ENCODE measurements at regions not wholly inside any gene's neighbourhood (a gene's known extent, or its start where the extent isn't known, plus 50 kb on each side); places are given as distances from the start of the nearest gene placed in this dataset.
"Not testable (repeated sequence)": the region's sequence is repeated elsewhere in the genome, so short reads cannot be mapped to it uniquely, and the experiment has no call there.

- DNase-seq; H3K36me3 Mint-ChIP-seq (ENCODE audit: low read depth); H3K4me3 Mint-ChIP-seq; H3K27ac Mint-ChIP-seq; intact Hi-C loops (cut with micrococcal nuclease); H3K27me3 Mint-ChIP-seq; H3K4me1 Mint-ChIP-seq; H3K9me3 Mint-ChIP-seq: not testable (repeated sequence)
Measured at GRCh38 chr12:8373744-8374143, 82.0 kb upstream of the CLEC6A start.

GRCh38 chr12:8375122-8375521, 80.6 kb upstream of the CLEC6A start:
- H3K27ac Mint-ChIP-seq; H3K27me3 Mint-ChIP-seq; H3K4me1 Mint-ChIP-seq; H3K4me3 Mint-ChIP-seq; DNase-seq; H3K36me3 Mint-ChIP-seq (ENCODE audit: low read depth); intact Hi-C loops (cut with micrococcal nuclease); H3K9me3 Mint-ChIP-seq: not testable (repeated sequence)

GRCh38 chr12:8377756-8378155, 78.0 kb upstream of the CLEC6A start:
- DNase-seq; H3K36me3 Mint-ChIP-seq (ENCODE audit: low read depth); H3K4me1 Mint-ChIP-seq; H3K4me3 Mint-ChIP-seq; H3K9me3 Mint-ChIP-seq; H3K27me3 Mint-ChIP-seq; intact Hi-C loops (cut with micrococcal nuclease); H3K27ac Mint-ChIP-seq: not testable (repeated sequence)

- DNase-seq; H3K36me3 Mint-ChIP-seq (ENCODE audit: low read depth); H3K9me3 Mint-ChIP-seq; H3K4me3 Mint-ChIP-seq; H3K27ac Mint-ChIP-seq; intact Hi-C loops (cut with micrococcal nuclease); H3K27me3 Mint-ChIP-seq; H3K4me1 Mint-ChIP-seq: not testable (repeated sequence)
Measured at GRCh38 chr12:8382556-8382955, 73.2 kb upstream of the CLEC6A start.

GRCh38 chr12:8384686-8385085, 71.1 kb upstream of the CLEC6A start:
- H3K27ac Mint-ChIP-seq; intact Hi-C loops (cut with micrococcal nuclease); H3K4me1 Mint-ChIP-seq; DNase-seq; H3K9me3 Mint-ChIP-seq; H3K4me3 Mint-ChIP-seq; H3K36me3 Mint-ChIP-seq (ENCODE audit: low read depth): not testable (repeated sequence)
- H3K27me3 Mint-ChIP-seq: peaks cover 14% of the 10 kb centered on the region

- intact Hi-C loops (cut with micrococcal nuclease); H3K4me3 Mint-ChIP-seq; H3K36me3 Mint-ChIP-seq (ENCODE audit: low read depth); H3K4me1 Mint-ChIP-seq; H3K27ac Mint-ChIP-seq; H3K9me3 Mint-ChIP-seq: not testable (repeated sequence)
- peaks cover 14% of the 10 kb centered on the region for H3K27me3 Mint-ChIP-seq
- peak; percentile 38 for DNase-seq
Measured at GRCh38 chr12:8385431-8385830, 70.3 kb upstream of the CLEC6A start.

GRCh38 chr12:8386661-8387060, 69.1 kb upstream of the CLEC6A start:
- H3K9me3 Mint-ChIP-seq; H3K36me3 Mint-ChIP-seq (ENCODE audit: low read depth); intact Hi-C loops (cut with micrococcal nuclease); H3K4me1 Mint-ChIP-seq; H3K4me3 Mint-ChIP-seq; H3K27ac Mint-ChIP-seq: not testable (repeated sequence)
- peaks cover 14% of the 10 kb centered on the region for H3K27me3 Mint-ChIP-seq
- DNase-seq: peak; percentile 35

GRCh38 chr12:8389296-8389695, 66.5 kb upstream of the CLEC6A start:
- H3K4me1 Mint-ChIP-seq; H3K36me3 Mint-ChIP-seq (ENCODE audit: low read depth); H3K27ac Mint-ChIP-seq; intact Hi-C loops (cut with micrococcal nuclease); H3K9me3 Mint-ChIP-seq: not testable (repeated sequence)
- peak; percentile 46 for DNase-seq
- peaks cover 22% of the 10 kb centered on the region for H3K27me3 Mint-ChIP-seq
- H3K4me3 Mint-ChIP-seq: peak overlapping the region; percentile 65

GRCh38 chr12:8390001-8390777, 65.6 kb upstream of the CLEC6A start:
- H3K36me3 Mint-ChIP-seq (ENCODE audit: low read depth); intact Hi-C loops (cut with micrococcal nuclease); H3K27ac Mint-ChIP-seq; H3K9me3 Mint-ChIP-seq; H3K4me1 Mint-ChIP-seq: not testable (repeated sequence)
- peaks cover 22% of the 10 kb centered on the region for H3K27me3 Mint-ChIP-seq
- DNase-seq: peak; percentile 94
- peak overlapping the region; percentile 51 for H3K4me3 Mint-ChIP-seq

GRCh38 chr12:8396225-8397071, 59.3 kb upstream of the CLEC6A start:
- intact Hi-C loops (cut with micrococcal nuclease); H3K9me3 Mint-ChIP-seq; H3K27ac Mint-ChIP-seq; H3K36me3 Mint-ChIP-seq (ENCODE audit: low read depth); H3K4me1 Mint-ChIP-seq: not testable (repeated sequence)
- H3K4me3 Mint-ChIP-seq: peak overlapping the region; percentile 66
- peak; percentile 91 for DNase-seq
- peaks cover 18% of the 10 kb centered on the region for H3K27me3 Mint-ChIP-seq

GRCh38 chr12:8397378-8397777, 58.4 kb upstream of the CLEC6A start:
- H3K4me3 Mint-ChIP-seq; intact Hi-C loops (cut with micrococcal nuclease); H3K9me3 Mint-ChIP-seq; H3K36me3 Mint-ChIP-seq (ENCODE audit: low read depth); H3K4me1 Mint-ChIP-seq; H3K27ac Mint-ChIP-seq: not testable (repeated sequence)
- peaks cover 15% of the 10 kb centered on the region for H3K27me3 Mint-ChIP-seq
- DNase-seq: peak; percentile 34

GRCh38 chr12:8399496-8400034, 56.2 kb upstream of the CLEC6A start:
- H3K9me3 Mint-ChIP-seq; H3K4me3 Mint-ChIP-seq; H3K27ac Mint-ChIP-seq; H3K36me3 Mint-ChIP-seq (ENCODE audit: low read depth); H3K4me1 Mint-ChIP-seq; intact Hi-C loops (cut with micrococcal nuclease): not testable (repeated sequence)
- peaks cover 11% of the 10 kb centered on the region for H3K27me3 Mint-ChIP-seq
- DNase-seq: peak; percentile 36

- H3K36me3 Mint-ChIP-seq (ENCODE audit: low read depth); intact Hi-C loops (cut with micrococcal nuclease); H3K27me3 Mint-ChIP-seq; H3K4me3 Mint-ChIP-seq; DNase-seq; H3K4me1 Mint-ChIP-seq; H3K27ac Mint-ChIP-seq; H3K9me3 Mint-ChIP-seq: not testable (repeated sequence)
Measured at GRCh38 chr12:8403834-8404233, 51.9 kb upstream of the CLEC6A start.

GRCh38 chr12:8404341-8404740, 51.4 kb upstream of the CLEC6A start:
- intact Hi-C loops (cut with micrococcal nuclease); H3K36me3 Mint-ChIP-seq (ENCODE audit: low read depth); H3K27me3 Mint-ChIP-seq; H3K9me3 Mint-ChIP-seq; H3K4me1 Mint-ChIP-seq; H3K4me3 Mint-ChIP-seq; H3K27ac Mint-ChIP-seq: not testable (repeated sequence)
- peak; percentile 43 for DNase-seq
